ENCODE measurements at regions not wholly inside any gene's neighbourhood (a gene's known extent, or its start where the extent isn't known, plus 50 kb on each side); places are given as distances from the start of the nearest gene placed in this dataset.

GRCh38 chr2:52931660-52932059 is 835.9 kb upstream of the CHAC2 start:
- TF ChIP-seq POLR2AphosphoS5 (IDR thresholded peaks at IDR 0.05) (no peak), POLR2A (IDR thresholded peaks at IDR 0.05) (no peak)

Data from sigmoid colon (tissue), 4 donors.